GM10266 (cell line): ENCODE measurements at regions not wholly inside any gene's neighbourhood (a gene's known extent, or its start where the extent isn't known, plus 50 kb on each side); places are given as distances from the start of the nearest gene placed in this dataset.

Experiments used
- DNase-seq: peaks from one replicate; pipeline ENCODE4 v3.0.0; 2012; ENCODE audit errors: extremely low spot score
- TF ChIP-seq, protein P1 (sequence below): IDR thresholded peaks from 2 replicates; pipeline ENCODE4 v1.5.1; 2012; ENCODE audit warnings: mild to moderate bottlenecking, low read depth; ENCODE audit not compliant: control insufficient read depth, insufficient read depth; ENCODE audit errors: missing control alignments

DNA sequence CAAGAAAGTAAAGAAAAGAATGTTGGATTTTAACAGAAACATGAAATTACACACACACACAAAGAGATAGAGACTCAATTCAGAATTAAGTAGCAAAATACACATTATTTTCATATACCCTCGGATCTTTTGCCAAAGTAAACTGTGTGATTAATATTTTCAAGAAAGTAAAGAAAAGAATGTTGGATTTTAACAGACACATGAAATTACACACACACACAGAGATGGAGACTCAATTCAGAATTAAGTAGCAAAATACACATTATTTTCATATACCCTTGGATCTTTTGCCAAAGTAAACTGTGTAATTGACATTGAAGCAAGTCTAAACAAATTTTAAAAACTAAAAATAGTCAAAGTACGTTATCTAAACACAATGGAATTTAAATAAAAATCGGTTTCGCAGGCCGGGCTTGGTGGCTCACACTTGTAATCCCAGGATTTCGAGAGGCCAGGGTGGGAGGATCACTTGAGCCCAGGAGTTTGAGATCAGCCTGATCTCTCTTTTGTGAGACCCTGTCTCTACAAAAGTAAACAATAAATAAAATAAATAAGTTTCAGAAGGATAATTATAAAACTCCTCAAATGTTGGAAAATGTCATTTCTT, 337.3 kb upstream of the MAGI2 start:
- no peak for DNase-seq
- TF ChIP-seq, protein P1, sequence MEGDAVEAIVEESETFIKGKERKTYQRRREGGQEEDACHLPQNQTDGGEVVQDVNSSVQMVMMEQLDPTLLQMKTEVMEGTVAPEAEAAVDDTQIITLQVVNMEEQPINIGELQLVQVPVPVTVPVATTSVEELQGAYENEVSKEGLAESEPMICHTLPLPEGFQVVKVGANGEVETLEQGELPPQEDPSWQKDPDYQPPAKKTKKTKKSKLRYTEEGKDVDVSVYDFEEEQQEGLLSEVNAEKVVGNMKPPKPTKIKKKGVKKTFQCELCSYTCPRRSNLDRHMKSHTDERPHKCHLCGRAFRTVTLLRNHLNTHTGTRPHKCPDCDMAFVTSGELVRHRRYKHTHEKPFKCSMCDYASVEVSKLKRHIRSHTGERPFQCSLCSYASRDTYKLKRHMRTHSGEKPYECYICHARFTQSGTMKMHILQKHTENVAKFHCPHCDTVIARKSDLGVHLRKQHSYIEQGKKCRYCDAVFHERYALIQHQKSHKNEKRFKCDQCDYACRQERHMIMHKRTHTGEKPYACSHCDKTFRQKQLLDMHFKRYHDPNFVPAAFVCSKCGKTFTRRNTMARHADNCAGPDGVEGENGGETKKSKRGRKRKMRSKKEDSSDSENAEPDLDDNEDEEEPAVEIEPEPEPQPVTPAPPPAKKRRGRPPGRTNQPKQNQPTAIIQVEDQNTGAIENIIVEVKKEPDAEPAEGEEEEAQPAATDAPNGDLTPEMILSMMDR, result no peak

DNA sequence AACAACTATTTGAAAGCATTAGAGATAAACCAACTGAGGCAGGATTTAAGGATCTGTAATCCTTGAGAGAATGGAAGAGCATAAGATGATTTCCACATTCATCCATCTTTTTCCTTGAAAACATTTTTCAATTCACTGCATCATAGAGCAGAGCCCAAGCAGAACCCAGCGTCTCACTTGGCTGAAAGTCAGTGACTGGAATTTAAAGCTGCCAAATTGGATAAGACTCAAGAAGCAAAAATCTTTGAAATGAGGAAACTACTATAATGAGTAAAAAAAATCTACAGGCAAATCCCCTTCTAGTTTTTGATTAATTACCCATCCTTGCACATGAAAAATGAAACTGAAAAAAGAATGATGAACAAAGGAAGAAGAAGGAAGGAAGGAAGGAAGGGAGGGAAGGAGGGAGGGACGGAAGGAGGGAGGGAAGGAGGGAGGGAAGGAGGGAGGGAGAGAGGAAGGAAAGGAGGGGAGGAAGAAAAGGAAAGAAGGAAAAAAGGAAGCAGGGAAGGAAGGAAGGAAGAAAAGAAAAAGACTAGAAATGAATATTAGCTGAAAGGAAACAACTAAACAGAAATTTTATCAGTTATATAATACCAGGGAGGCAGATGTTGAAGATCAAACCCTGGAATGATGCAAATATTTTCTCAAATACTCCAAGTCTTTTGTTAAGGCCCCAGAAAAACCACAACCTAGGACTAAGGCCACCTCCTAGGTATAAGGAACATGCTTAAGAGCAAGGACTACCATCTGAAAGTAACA, 336.3 kb upstream of the MAGI2 start:
- TF ChIP-seq, protein P1, result no peak
- no peak for DNase-seq

DNA sequence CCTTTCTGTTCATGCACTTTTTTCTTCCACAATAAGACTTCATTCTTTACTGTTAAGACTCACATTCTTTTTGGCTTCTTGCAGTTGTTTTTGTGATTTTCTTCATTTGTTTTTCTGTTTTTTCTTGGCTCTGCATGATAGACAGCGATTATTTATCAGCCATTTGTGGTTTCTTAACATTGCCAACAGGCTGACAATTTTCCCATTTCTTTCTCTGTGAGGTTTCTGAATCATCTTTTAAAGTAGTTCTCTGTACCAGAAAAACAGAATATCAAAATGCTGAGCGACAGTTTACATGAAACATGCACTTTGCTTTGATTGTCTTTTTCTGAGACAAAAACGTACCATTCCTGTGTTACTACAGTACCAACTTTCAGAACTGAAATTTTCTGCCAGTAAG, 334.2 kb upstream of the MAGI2 start:
- TF ChIP-seq, protein P1, result no peak
- DNase-seq, result no peak

DNA sequence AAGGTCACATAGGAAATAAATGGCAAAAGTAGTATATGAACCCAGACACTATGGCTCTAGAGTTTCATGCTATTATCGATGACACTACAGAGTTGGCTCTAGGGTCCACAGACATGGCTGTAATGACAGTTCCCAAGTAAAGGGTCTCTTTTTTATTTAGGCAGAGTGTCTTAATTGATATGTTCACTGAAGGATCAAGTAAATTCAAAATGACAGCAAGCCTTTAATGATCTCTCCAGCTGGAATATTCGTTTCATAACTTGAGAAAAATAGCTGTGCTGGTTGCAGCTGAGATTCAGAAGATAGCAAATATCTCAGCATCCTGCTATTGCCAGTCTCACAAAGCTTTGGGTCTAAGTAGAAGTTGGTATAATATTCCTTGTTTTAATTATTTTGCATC, 333.6 kb upstream of the MAGI2 start:
- TF ChIP-seq, protein P1, result no peak
- no peak for DNase-seq

DNA sequence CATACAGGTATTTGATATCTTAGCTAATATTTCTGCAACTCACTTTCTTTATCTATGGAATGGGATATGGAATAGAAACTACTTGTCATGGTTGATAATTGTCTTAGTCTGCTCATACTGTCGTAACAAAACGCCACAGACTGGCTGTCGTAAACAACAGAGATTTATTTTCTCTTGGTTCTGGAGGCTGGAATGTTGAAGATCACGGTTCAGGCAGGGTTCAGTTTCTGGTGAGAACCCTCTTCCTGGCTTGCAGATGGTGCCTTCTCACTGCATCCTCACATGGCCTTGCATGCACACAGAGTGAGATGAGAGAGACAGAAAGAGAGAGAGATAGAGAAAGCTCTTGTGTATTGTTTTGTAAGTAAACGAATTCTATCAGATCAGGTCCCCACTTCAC, 332.7 kb upstream of the MAGI2 start:
- TF ChIP-seq, protein P1, result no peak
- DNase-seq, result no peak

DNA sequence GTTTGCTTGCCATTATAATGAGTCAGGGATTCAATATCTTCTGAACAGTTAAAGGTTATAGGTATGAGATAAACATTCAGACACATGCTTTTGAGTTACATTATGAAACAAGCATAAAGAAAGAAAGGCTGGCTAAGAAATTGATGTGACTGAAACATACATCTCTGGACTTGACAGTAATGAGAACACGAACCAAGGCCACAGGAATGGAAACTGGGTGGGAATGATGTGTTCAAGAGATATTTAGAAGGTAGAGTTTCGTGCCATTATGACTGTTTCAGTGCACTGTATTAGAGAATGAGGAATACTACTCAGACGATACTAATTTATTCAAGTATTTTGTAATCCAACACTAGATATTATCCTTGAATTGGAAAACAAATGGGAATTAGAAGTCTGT, 332.1 kb upstream of the MAGI2 start:
- DNase-seq, result no peak
- TF ChIP-seq, protein P1, result no peak

DNA sequence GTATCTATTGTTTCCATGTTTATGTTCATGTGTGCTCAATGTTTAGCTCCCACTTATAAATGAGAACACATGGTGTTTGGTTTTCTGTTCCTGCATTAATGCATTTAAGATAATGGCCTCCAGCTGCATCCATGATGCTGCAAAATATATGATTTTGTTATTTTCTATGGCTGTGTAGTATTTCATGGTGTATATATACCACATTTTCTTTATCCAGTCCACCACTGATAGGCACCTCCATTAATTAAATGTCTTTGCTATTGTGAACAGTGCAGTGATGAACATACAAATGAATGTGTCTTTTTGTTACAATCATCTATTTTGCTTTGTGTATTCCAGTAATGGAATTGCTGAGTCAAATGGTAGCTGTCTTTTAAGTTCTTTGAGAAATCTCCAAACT, 329.4 kb upstream of the MAGI2 start:
- no peak for DNase-seq

More for the DNA sequence above, 329.4 kb upstream of the MAGI2 start:
- TF ChIP-seq, protein P1, result no peak
